ENCODE measurements at regions not wholly inside any gene's neighbourhood (a gene's known extent, or its start where the extent isn't known, plus 50 kb on each side); places are given as distances from the start of the nearest gene placed in this dataset.

GRCh38 chr20:52779125-52779524, 193.0 kb upstream of the TSHZ2 start:
- FAIRE-seq = no peak
- TF ChIP-seq TAF1 (IDR thresholded peaks at IDR 0.05; ENCODE audit: low read depth, low read length) (no peak), POLR2A (IDR thresholded peaks at IDR 0.05; ENCODE audit: low read depth, low read length) (no peak), PAX5 (IDR thresholded peaks at IDR 0.05; ENCODE audit: insufficient read depth, low read length, severe bottlenecking) (no peak), POLR2AphosphoS5 (IDR thresholded peaks at IDR 0.05; ENCODE audit: low read depth, low read length) (no peak), POU2F2 (IDR thresholded peaks at IDR 0.05; ENCODE audit: low read depth, low read length) (no peak), SPI1 (IDR thresholded peaks at IDR 0.05; ENCODE audit: low read depth, low read length) (no peak)
- DNase-seq (ENCODE audit: insufficient read length, low spot score) = no peak

GRCh38 chr20:52777171-52777570, 195.0 kb upstream of the TSHZ2 start:
- no peak for FAIRE-seq
- TF ChIP-seq POLR2AphosphoS5 (IDR thresholded peaks at IDR 0.05; ENCODE audit: low read depth, low read length) = no peak
- TF ChIP-seq POU2F2 (IDR thresholded peaks at IDR 0.05; ENCODE audit: low read depth, low read length) = no peak
- no peak for DNase-seq (ENCODE audit: insufficient read length, low spot score)

- DNase-seq (ENCODE audit: insufficient read length, low spot score) (no peak), FAIRE-seq (no peak)
- no peak for TF ChIP-seq SPI1 (IDR thresholded peaks at IDR 0.05; ENCODE audit: low read depth, low read length)
- no peak for TF ChIP-seq PAX5 (IDR thresholded peaks at IDR 0.05; ENCODE audit: insufficient read depth, low read length, severe bottlenecking)
- TF ChIP-seq POU2F2 (IDR thresholded peaks at IDR 0.05; ENCODE audit: low read depth, low read length) = no peak
- TF ChIP-seq POLR2AphosphoS5 (IDR thresholded peaks at IDR 0.05; ENCODE audit: low read depth, low read length) = no peak
- TF ChIP-seq TAF1 (IDR thresholded peaks at IDR 0.05; ENCODE audit: low read depth, low read length) = no peak
- no peak for TF ChIP-seq POLR2A (IDR thresholded peaks at IDR 0.05; ENCODE audit: low read depth, low read length)
Observed at GRCh38 chr20:52775786-52776185, 196.4 kb upstream of the TSHZ2 start.

GRCh38 chr20:52768694-52769093, 203.5 kb upstream of the TSHZ2 start:
- TF ChIP-seq POU2F2 (IDR thresholded peaks at IDR 0.05; ENCODE audit: low read depth, low read length) (no peak), TAF1 (IDR thresholded peaks at IDR 0.05; ENCODE audit: low read depth, low read length) (no peak), POLR2A (IDR thresholded peaks at IDR 0.05; ENCODE audit: low read depth, low read length) (no peak), POLR2AphosphoS5 (IDR thresholded peaks at IDR 0.05; ENCODE audit: low read depth, low read length) (no peak), SPI1 (IDR thresholded peaks at IDR 0.05; ENCODE audit: low read depth, low read length) (no peak), PAX5 (IDR thresholded peaks at IDR 0.05; ENCODE audit: insufficient read depth, low read length, severe bottlenecking) (no peak)
- DNase-seq (ENCODE audit: insufficient read length, low spot score) (no peak), FAIRE-seq (no peak)

GRCh38 chr20:52766645-52767435, 205.3 kb upstream of the TSHZ2 start:
- FAIRE-seq (no peak), DNase-seq (ENCODE audit: insufficient read length, low spot score) (no peak)
- no peak for TF ChIP-seq TAF1 (IDR thresholded peaks at IDR 0.05; ENCODE audit: low read depth, low read length)
- TF ChIP-seq POU2F2 (IDR thresholded peaks at IDR 0.05; ENCODE audit: low read depth, low read length) = no peak
- no peak for TF ChIP-seq POLR2A (IDR thresholded peaks at IDR 0.05; ENCODE audit: low read depth, low read length)

- no peak for DNase-seq (ENCODE audit: insufficient read length, low spot score)
- no peak for TF ChIP-seq TAF1 (IDR thresholded peaks at IDR 0.05; ENCODE audit: low read depth, low read length)
- TF ChIP-seq POLR2AphosphoS5 (IDR thresholded peaks at IDR 0.05; ENCODE audit: low read depth, low read length) = no peak
- TF ChIP-seq PAX5 (IDR thresholded peaks at IDR 0.05; ENCODE audit: insufficient read depth, low read length, severe bottlenecking) = no peak
- TF ChIP-seq POLR2A (IDR thresholded peaks at IDR 0.05; ENCODE audit: low read depth, low read length) = no peak
- no peak for TF ChIP-seq SPI1 (IDR thresholded peaks at IDR 0.05; ENCODE audit: low read depth, low read length)
- no peak for TF ChIP-seq POU2F2 (IDR thresholded peaks at IDR 0.05; ENCODE audit: low read depth, low read length)
- FAIRE-seq = no peak
Observed at GRCh38 chr20:52763321-52763853, 208.8 kb upstream of the TSHZ2 start.

- FAIRE-seq (no peak), DNase-seq (ENCODE audit: insufficient read length, low spot score) (no peak)
- no peak for TF ChIP-seq SPI1 (IDR thresholded peaks at IDR 0.05; ENCODE audit: low read depth, low read length)
- TF ChIP-seq POLR2AphosphoS5 (IDR thresholded peaks at IDR 0.05; ENCODE audit: low read depth, low read length) = no peak
- TF ChIP-seq TAF1 (IDR thresholded peaks at IDR 0.05; ENCODE audit: low read depth, low read length) = no peak
- TF ChIP-seq PAX5 (IDR thresholded peaks at IDR 0.05; ENCODE audit: insufficient read depth, low read length, severe bottlenecking) = no peak
- TF ChIP-seq POU2F2 (IDR thresholded peaks at IDR 0.05; ENCODE audit: low read depth, low read length) = no peak
- no peak for TF ChIP-seq POLR2A (IDR thresholded peaks at IDR 0.05; ENCODE audit: low read depth, low read length)
Observed at GRCh38 chr20:52761867-52762266, 210.3 kb upstream of the TSHZ2 start.

GRCh38 chr20:52760791-52761190, 211.4 kb upstream of the TSHZ2 start:
- DNase-seq (ENCODE audit: insufficient read length, low spot score) (no peak), FAIRE-seq (no peak)
- TF ChIP-seq PAX5 (IDR thresholded peaks at IDR 0.05; ENCODE audit: insufficient read depth, low read length, severe bottlenecking) = no peak

- no peak for TF ChIP-seq POLR2AphosphoS5 (IDR thresholded peaks at IDR 0.05; ENCODE audit: low read depth, low read length)
- no peak for TF ChIP-seq TAF1 (IDR thresholded peaks at IDR 0.05; ENCODE audit: low read depth, low read length)
- no peak for TF ChIP-seq PAX5 (IDR thresholded peaks at IDR 0.05; ENCODE audit: insufficient read depth, low read length, severe bottlenecking)
- no peak for TF ChIP-seq SPI1 (IDR thresholded peaks at IDR 0.05; ENCODE audit: low read depth, low read length)
- no peak for TF ChIP-seq POLR2A (IDR thresholded peaks at IDR 0.05; ENCODE audit: low read depth, low read length)
- no peak for TF ChIP-seq POU2F2 (IDR thresholded peaks at IDR 0.05; ENCODE audit: low read depth, low read length)
- FAIRE-seq (no peak), DNase-seq (ENCODE audit: insufficient read length, low spot score) (no peak)
Observed at GRCh38 chr20:52757411-52757810, 214.7 kb upstream of the TSHZ2 start.

GRCh38 chr20:52755744-52756143, 216.4 kb upstream of the TSHZ2 start:
- DNase-seq (ENCODE audit: insufficient read length, low spot score) = no peak
- no peak for FAIRE-seq
- TF ChIP-seq SPI1 (IDR thresholded peaks at IDR 0.05; ENCODE audit: low read depth, low read length) = no peak
- TF ChIP-seq PAX5 (IDR thresholded peaks at IDR 0.05; ENCODE audit: insufficient read depth, low read length, severe bottlenecking) = no peak
- no peak for TF ChIP-seq TAF1 (IDR thresholded peaks at IDR 0.05; ENCODE audit: low read depth, low read length)
- no peak for TF ChIP-seq POU2F2 (IDR thresholded peaks at IDR 0.05; ENCODE audit: low read depth, low read length)
- TF ChIP-seq POLR2AphosphoS5 (IDR thresholded peaks at IDR 0.05; ENCODE audit: low read depth, low read length) = no peak
- no peak for TF ChIP-seq POLR2A (IDR thresholded peaks at IDR 0.05; ENCODE audit: low read depth, low read length)
